ACC112 (cell line): ENCODE measurements at regions not wholly inside any gene's neighbourhood (a gene's known extent, or its start where the extent isn't known, plus 50 kb on each side); places are given as distances from the start of the nearest gene placed in this dataset.

Source experiments
- H2AFZ ChIP-seq: fragments of 200-600 bp; sonication (generic); one replicate; pipeline ENCODE4 v1.6.0; 2017; ENCODE audit warnings: antibody characterized with exemption, low read length; ENCODE audit not compliant: unreplicated experiment
- H3K27ac ChIP-seq: fragments of 200-600 bp; sonication (generic); 2 replicates; pipeline ENCODE4 v1.5.1; 2014; ENCODE audit warnings: low read depth, mild to moderate bottlenecking, antibody characterized with exemption, low read length, moderate library complexity
- H3K27me3 ChIP-seq: fragments of 200-600 bp; sonication (generic); 2 replicates; pipeline ENCODE4 v1.6.1; 2014; ENCODE audit warnings: mild to moderate bottlenecking, antibody characterized with exemption, low read length, moderate library complexity, mixed read lengths; ENCODE audit not compliant: insufficient read depth
- H3K36me3 ChIP-seq: fragments of 200-600 bp; sonication (generic); 2 replicates; pipeline ENCODE4 v1.6.1; 2016; ENCODE audit warnings: mild to moderate bottlenecking, antibody characterized with exemption, low read length, moderate library complexity, mixed read lengths; ENCODE audit not compliant: insufficient read depth
- H3K4me1 ChIP-seq: fragments of 200-600 bp; sonication (generic); one replicate; pipeline ENCODE4 v1.6.1; 2016; ENCODE audit warnings: low read length, mixed read lengths; ENCODE audit not compliant: insufficient read depth, unreplicated experiment, control insufficient read depth
- H3K4me3 ChIP-seq: fragments of 200-600 bp; sonication (generic); 2 replicates; pipeline ENCODE4 v1.5.1; 2014; ENCODE audit warnings: mild to moderate bottlenecking, low read depth, low read length
- H3K79me2 ChIP-seq: fragments of 200-600 bp; sonication (generic); one replicate; pipeline ENCODE4 v1.6.0; 2016; ENCODE audit warnings: low read length; ENCODE audit not compliant: control insufficient read depth, unreplicated experiment, insufficient read depth

- Histone ChIP-seq H3K27ac (no peak overlapping the region), H2AFZ (no peak overlapping the region), H3K79me2 (no peaks in the 10 kb centered on the region), H3K27me3 (peaks cover 12% of the 10 kb centered on the region; the same call in 1 of the 2 replicates), H3K4me1 (no peaks in the 10 kb centered on the region), H3K36me3 (no peaks in the 10 kb centered on the region), H3K4me3 (no peak overlapping the region)
These were observed 69.7 kb downstream of the PSMB1 start for GRCh38 chr6:170483413-170483812.

GRCh38 chr6:170480050-170480692 is 72.9 kb downstream of the PSMB1 start:
- no peak overlapping the region for H3K27ac ChIP-seq
- H3K27me3 ChIP-seq = peaks cover 5% of the 10 kb centered on the region; the same call in 1 of the 2 replicates
- H3K4me3 ChIP-seq = no peak overlapping the region
- no peaks in the 10 kb centered on the region for H3K79me2 ChIP-seq
- no peaks in the 10 kb centered on the region for H3K4me1 ChIP-seq
- H3K36me3 ChIP-seq = no peaks in the 10 kb centered on the region
- H2AFZ ChIP-seq = no peak overlapping the region

- Histone ChIP-seq H3K4me3 (no peak overlapping the region), H3K4me1 (no peaks in the 10 kb centered on the region), H3K79me2 (no peaks in the 10 kb centered on the region), H3K27me3 (peaks cover 9% of the 10 kb centered on the region), H2AFZ (no peak overlapping the region), H3K27ac (no peak overlapping the region), H3K36me3 (no peaks in the 10 kb centered on the region)
These were observed 76.7 kb downstream of the PSMB1 start for GRCh38 chr6:170476360-170476759.

GRCh38 chr6:170475118-170475517 is 78.0 kb downstream of the PSMB1 start:
- Histone ChIP-seq H3K27ac (no peak overlapping the region), H3K79me2 (no peaks in the 10 kb centered on the region), H2AFZ (no peak overlapping the region), H3K4me3 (no peak overlapping the region), H3K4me1 (no peaks in the 10 kb centered on the region), H3K36me3 (no peaks in the 10 kb centered on the region), H3K27me3 (peaks cover 9% of the 10 kb centered on the region)

GRCh38 chr6:170473801-170474200 is 79.3 kb downstream of the PSMB1 start:
- Histone ChIP-seq H3K27me3 (peaks cover 9% of the 10 kb centered on the region), H3K79me2 (no peaks in the 10 kb centered on the region), H3K36me3 (no peaks in the 10 kb centered on the region), H2AFZ (no peak overlapping the region), H3K4me3 (no peak overlapping the region), H3K27ac (no peak overlapping the region), H3K4me1 (no peaks in the 10 kb centered on the region)

- Histone ChIP-seq H3K4me1 (no peaks in the 10 kb centered on the region), H2AFZ (no peak overlapping the region), H3K36me3 (no peaks in the 10 kb centered on the region), H3K4me3 (no peak overlapping the region), H3K27me3 (peaks cover 9% of the 10 kb centered on the region), H3K27ac (no peak overlapping the region), H3K79me2 (no peaks in the 10 kb centered on the region)
These were observed 79.8 kb downstream of the PSMB1 start for GRCh38 chr6:170473301-170473717.

- Histone ChIP-seq H3K27ac (no peak overlapping the region), H3K4me1 (no peaks in the 10 kb centered on the region), H3K27me3 (peaks cover 9% of the 10 kb centered on the region), H3K79me2 (no peaks in the 10 kb centered on the region), H3K36me3 (no peaks in the 10 kb centered on the region), H3K4me3 (no peak overlapping the region), H2AFZ (no peak overlapping the region)
These were observed 81.6 kb downstream of the PSMB1 start for GRCh38 chr6:170471491-170471890.

GRCh38 chr6:170470734-170471133 is 82.4 kb downstream of the PSMB1 start:
- no peaks in the 10 kb centered on the region for H3K36me3 ChIP-seq
- peaks cover 9% of the 10 kb centered on the region for H3K27me3 ChIP-seq
- H3K4me3 ChIP-seq = no peak overlapping the region
- H2AFZ ChIP-seq = no peak overlapping the region
- H3K4me1 ChIP-seq = no peaks in the 10 kb centered on the region
- no peak overlapping the region for H3K27ac ChIP-seq
- H3K79me2 ChIP-seq = no peaks in the 10 kb centered on the region

GRCh38 chr6:170464524-170464979 is 88.6 kb downstream of the PSMB1 start:
- H3K27ac ChIP-seq = no peak overlapping the region
- peaks cover 10% of the 10 kb centered on the region for H3K4me1 ChIP-seq
- H3K4me3 ChIP-seq = no peak overlapping the region
- no peak overlapping the region for H2AFZ ChIP-seq
- no peaks in the 10 kb centered on the region for H3K79me2 ChIP-seq
- H3K27me3 ChIP-seq = no peaks in the 10 kb centered on the region
- H3K36me3 ChIP-seq = no peaks in the 10 kb centered on the region

- no peak overlapping the region for H2AFZ ChIP-seq
- H3K36me3 ChIP-seq = no peaks in the 10 kb centered on the region
- H3K4me1 ChIP-seq = peaks cover 10% of the 10 kb centered on the region
- no peaks in the 10 kb centered on the region for H3K79me2 ChIP-seq
- no peak overlapping the region for H3K27ac ChIP-seq
- H3K27me3 ChIP-seq = no peaks in the 10 kb centered on the region
- H3K4me3 ChIP-seq = no peak overlapping the region
These were observed 89.0 kb downstream of the PSMB1 start for GRCh38 chr6:170464080-170464479.

GRCh38 chr6:170463101-170463721 is 89.9 kb downstream of the PSMB1 start:
- no peak overlapping the region for H2AFZ ChIP-seq
- peaks cover 10% of the 10 kb centered on the region for H3K4me1 ChIP-seq
- H3K36me3 ChIP-seq = no peaks in the 10 kb centered on the region
- no peaks in the 10 kb centered on the region for H3K79me2 ChIP-seq
- H3K4me3 ChIP-seq = no peak overlapping the region
- no peaks in the 10 kb centered on the region for H3K27me3 ChIP-seq
- H3K27ac ChIP-seq = no peak overlapping the region
